ENCODE measurements at regions not wholly inside any gene's neighbourhood (a gene's known extent, or its start where the extent isn't known, plus 50 kb on each side); places are given as distances from the start of the nearest gene placed in this dataset.

DNA sequence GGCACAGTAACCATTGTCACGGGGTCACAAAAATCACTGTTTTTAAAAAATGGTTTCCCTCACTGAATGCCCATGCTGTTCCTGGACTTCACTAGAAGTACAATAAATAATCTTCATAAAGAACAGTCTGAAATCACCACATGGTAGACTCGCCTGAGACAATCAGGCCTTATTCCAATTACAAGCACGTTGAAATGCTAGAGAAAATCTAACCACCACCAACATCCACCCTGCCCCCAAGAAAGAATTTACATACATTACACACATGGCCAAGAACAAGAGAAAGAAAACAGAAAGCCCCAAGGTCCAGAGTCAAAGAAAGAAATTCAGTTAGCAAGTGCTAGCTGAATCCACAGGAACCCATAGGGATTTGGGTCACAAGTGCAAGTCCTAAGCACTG is 107.0 kb upstream of the ERG start:
- TF ChIP-seq, protein P1, sequence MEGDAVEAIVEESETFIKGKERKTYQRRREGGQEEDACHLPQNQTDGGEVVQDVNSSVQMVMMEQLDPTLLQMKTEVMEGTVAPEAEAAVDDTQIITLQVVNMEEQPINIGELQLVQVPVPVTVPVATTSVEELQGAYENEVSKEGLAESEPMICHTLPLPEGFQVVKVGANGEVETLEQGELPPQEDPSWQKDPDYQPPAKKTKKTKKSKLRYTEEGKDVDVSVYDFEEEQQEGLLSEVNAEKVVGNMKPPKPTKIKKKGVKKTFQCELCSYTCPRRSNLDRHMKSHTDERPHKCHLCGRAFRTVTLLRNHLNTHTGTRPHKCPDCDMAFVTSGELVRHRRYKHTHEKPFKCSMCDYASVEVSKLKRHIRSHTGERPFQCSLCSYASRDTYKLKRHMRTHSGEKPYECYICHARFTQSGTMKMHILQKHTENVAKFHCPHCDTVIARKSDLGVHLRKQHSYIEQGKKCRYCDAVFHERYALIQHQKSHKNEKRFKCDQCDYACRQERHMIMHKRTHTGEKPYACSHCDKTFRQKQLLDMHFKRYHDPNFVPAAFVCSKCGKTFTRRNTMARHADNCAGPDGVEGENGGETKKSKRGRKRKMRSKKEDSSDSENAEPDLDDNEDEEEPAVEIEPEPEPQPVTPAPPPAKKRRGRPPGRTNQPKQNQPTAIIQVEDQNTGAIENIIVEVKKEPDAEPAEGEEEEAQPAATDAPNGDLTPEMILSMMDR (IDR thresholded peaks at IDR 0.05; ENCODE audit: insufficient read depth, low read length, poor library complexity, severe bottlenecking) = no peak
- 0 out of 2 replicates have a peak, but pooled peaks have one; percentile 5 for TF ChIP-seq EZH2phosphoT487 (conservative IDR thresholded peaks at IDR 0.05; ENCODE audit: low read length)

Measured in SU-DHL-6 (cell line).